ENCODE measurements at regions not wholly inside any gene's neighbourhood (a gene's known extent, or its start where the extent isn't known, plus 50 kb on each side); places are given as distances from the start of the nearest gene placed in this dataset.

DNA sequence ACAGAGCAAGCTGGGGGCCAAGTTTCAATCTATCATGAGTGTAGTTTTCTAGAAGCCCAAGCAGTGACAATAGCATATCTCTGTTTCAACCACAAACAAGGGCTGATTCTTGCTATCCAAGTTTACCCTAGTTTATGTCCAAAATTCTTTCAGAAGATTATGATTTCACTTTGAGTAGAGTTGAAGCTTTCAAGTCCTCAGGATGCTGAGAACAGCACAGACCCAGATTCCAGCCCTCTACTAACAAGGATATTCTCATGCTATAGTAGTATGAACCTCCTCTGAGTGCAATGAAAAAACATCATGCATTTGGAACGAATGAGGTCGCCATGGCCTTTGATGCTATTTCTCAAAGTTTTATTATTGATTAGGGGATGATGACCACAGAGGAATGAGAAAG is 344.1 kb upstream of the NPVF start:
- no CpG with 5 or more reads among the region's 2 CpGs for WGBS (ENCODE audit: insufficient coverage)
- no peak overlapping the region for H3K4me3 ChIP-seq (ENCODE audit: control extremely low read depth in 1 of 5, extremely low read depth in 1 of 5, insufficient read depth in 1 of 5, low read depth in 2 of 5, low read length in 4 of 5)
- ChIA-PET CTCF (interaction anchor here (1.6 to 14.3 kb wide), 3 partner anchors 10 to 312 kb away, joined by 6 to 153 read pairs (median 7); no protein-coding TSS in a partner anchor), POLR2A (no interaction called here)
- no peaks in the 10 kb centered on the region for H3K79me2 ChIP-seq (ENCODE audit: control insufficient read depth, insufficient read depth, low read length)
- no peak overlapping the region for H2AFZ ChIP-seq (ENCODE audit: insufficient read depth, low read depth, low read length, poor library complexity, severe bottlenecking)
- H3K27ac ChIP-seq (ENCODE audit: low read length in 2 of 2): no peak overlapping the region
- Mint-ChIP-seq H3K27ac (no peak overlapping the region), H3K4me3 (no peak overlapping the region), H3K9me3 (ENCODE audit: insufficient read depth) (no peaks in the 10 kb centered on the region), H3K4me1 (no peaks in the 10 kb centered on the region), H3K27me3 (peaks cover 29% of the 10 kb centered on the region)
- no peak overlapping the region for H3K4me2 ChIP-seq (replicated peaks; ENCODE audit: low read depth, low read length, poor library complexity, severe bottlenecking)
- H3K9me3 ChIP-seq (ENCODE audit: control extremely low read depth in 1 of 3, control insufficient read depth in 2 of 3, insufficient read depth in 1 of 3, low read length in 2 of 3): no peaks in the 10 kb centered on the region
- no peaks in the 10 kb centered on the region for H3K36me3 ChIP-seq (replicated peaks in 1 of 2; ENCODE audit: control extremely low read depth in 1 of 2, control insufficient read depth in 1 of 2, extremely low read depth in 1 of 2, insufficient read depth in 2 of 2, low read length in 1 of 2)
- no peak for DNase-seq
- H4K20me1 ChIP-seq (ENCODE audit: control insufficient read depth, insufficient read depth, low read length, poor library complexity, severe bottlenecking): no peaks in the 10 kb centered on the region
- no peak overlapping the region for H3K9ac ChIP-seq (ENCODE audit: low read length)
- TF ChIP-seq, protein P1, sequence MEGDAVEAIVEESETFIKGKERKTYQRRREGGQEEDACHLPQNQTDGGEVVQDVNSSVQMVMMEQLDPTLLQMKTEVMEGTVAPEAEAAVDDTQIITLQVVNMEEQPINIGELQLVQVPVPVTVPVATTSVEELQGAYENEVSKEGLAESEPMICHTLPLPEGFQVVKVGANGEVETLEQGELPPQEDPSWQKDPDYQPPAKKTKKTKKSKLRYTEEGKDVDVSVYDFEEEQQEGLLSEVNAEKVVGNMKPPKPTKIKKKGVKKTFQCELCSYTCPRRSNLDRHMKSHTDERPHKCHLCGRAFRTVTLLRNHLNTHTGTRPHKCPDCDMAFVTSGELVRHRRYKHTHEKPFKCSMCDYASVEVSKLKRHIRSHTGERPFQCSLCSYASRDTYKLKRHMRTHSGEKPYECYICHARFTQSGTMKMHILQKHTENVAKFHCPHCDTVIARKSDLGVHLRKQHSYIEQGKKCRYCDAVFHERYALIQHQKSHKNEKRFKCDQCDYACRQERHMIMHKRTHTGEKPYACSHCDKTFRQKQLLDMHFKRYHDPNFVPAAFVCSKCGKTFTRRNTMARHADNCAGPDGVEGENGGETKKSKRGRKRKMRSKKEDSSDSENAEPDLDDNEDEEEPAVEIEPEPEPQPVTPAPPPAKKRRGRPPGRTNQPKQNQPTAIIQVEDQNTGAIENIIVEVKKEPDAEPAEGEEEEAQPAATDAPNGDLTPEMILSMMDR (IDR thresholded peaks at IDR 0.05): no peak
- TF ChIP-seq EZH2 (IDR thresholded peaks at IDR 0.05; ENCODE audit: borderline replicate concordance, insufficient read depth, low read depth, low read length, poor library complexity, severe bottlenecking): no peak
- no peaks in the 10 kb centered on the region for H3K4me1 ChIP-seq (ENCODE audit: control insufficient read depth in 2 of 2, insufficient read depth in 2 of 2, low read length in 2 of 2)
- intact Hi-C loops (cut with micrococcal nuclease): no loop called here
- ATAC-seq (ENCODE audit: low read depth): no peak
- peaks cover 0 to 7% (median 0%) of the 10 kb centered on the region in 4 experiments for H3K27me3 ChIP-seq (replicated peaks in 1 of 4; ENCODE audit: control extremely low read depth in 1 of 4, control insufficient read depth in 3 of 4, insufficient read depth in 4 of 4, low read length in 3 of 4)

DNA sequence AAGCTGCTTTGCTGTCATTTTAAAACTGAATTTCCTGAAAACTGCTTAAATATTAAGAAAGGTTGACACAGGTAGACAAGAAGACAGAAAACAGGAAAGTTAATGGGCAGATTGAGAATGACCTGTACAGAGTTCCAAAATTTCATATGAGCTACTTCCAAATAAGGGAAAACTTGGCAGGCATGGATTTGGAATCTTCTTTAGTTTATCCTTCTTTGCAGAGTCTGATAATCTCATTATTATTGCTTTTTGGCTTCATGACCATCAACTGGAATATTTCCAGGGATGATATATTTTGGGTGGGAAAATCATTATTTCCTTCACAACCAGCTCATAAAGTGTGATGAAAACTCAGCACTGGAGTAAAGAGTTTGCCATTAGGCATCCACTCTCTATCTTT is 346.5 kb upstream of the NPVF start:
- CTCF ChIA-PET: interaction anchor here (1.6 to 2.2 kb wide), 3 partner anchors 9 to 316 kb away, joined by 3 to 9 read pairs (median 6); no protein-coding TSS in a partner anchor
- intact Hi-C loops (cut with micrococcal nuclease): no loop called here
- H3K9ac ChIP-seq (ENCODE audit: low read length): no peak overlapping the region

More for the DNA sequence above, 346.5 kb upstream of the NPVF start:
- Mint-ChIP-seq H3K4me1 (no peaks in the 10 kb centered on the region), H3K9me3 (ENCODE audit: insufficient read depth) (no peaks in the 10 kb centered on the region), H3K4me3 (no peak overlapping the region), H3K27me3 (peaks cover 29% of the 10 kb centered on the region), H3K27ac (no peak overlapping the region)
- POLR2A ChIA-PET: no interaction called here
- H3K4me1 ChIP-seq (ENCODE audit: control insufficient read depth in 2 of 2, insufficient read depth in 2 of 2, low read length in 2 of 2): no peaks in the 10 kb centered on the region
- no peak for ATAC-seq (ENCODE audit: low read depth)
- H3K27me3 ChIP-seq (replicated peaks in 1 of 4; ENCODE audit: control extremely low read depth in 1 of 4, control insufficient read depth in 3 of 4, insufficient read depth in 4 of 4, low read length in 3 of 4): peaks cover 0 to 7% (median 0%) of the 10 kb centered on the region in 4 experiments
- no peaks in the 10 kb centered on the region for H4K20me1 ChIP-seq (ENCODE audit: control insufficient read depth, insufficient read depth, low read length, poor library complexity, severe bottlenecking)
- no peak for TF ChIP-seq EZH2 (IDR thresholded peaks at IDR 0.05; ENCODE audit: borderline replicate concordance, insufficient read depth, low read depth, low read length, poor library complexity, severe bottlenecking)
- TF ChIP-seq, protein P1 (IDR thresholded peaks at IDR 0.05): no peak
- H3K9me3 ChIP-seq (ENCODE audit: control extremely low read depth in 1 of 3, control insufficient read depth in 2 of 3, insufficient read depth in 1 of 3, low read length in 2 of 3): no peaks in the 10 kb centered on the region
- no peak overlapping the region for H3K4me2 ChIP-seq (replicated peaks; ENCODE audit: low read depth, low read length, poor library complexity, severe bottlenecking)
- no peak overlapping the region for H3K4me3 ChIP-seq (ENCODE audit: control extremely low read depth in 1 of 5, extremely low read depth in 1 of 5, insufficient read depth in 1 of 5, low read depth in 2 of 5, low read length in 4 of 5)
- no peak overlapping the region for H3K27ac ChIP-seq (ENCODE audit: low read length in 2 of 2)
- H3K79me2 ChIP-seq (ENCODE audit: control insufficient read depth, insufficient read depth, low read length): no peaks in the 10 kb centered on the region
- H3K36me3 ChIP-seq (replicated peaks in 1 of 2; ENCODE audit: control extremely low read depth in 1 of 2, control insufficient read depth in 1 of 2, extremely low read depth in 1 of 2, insufficient read depth in 2 of 2, low read length in 1 of 2): no peaks in the 10 kb centered on the region
- no peak overlapping the region for H2AFZ ChIP-seq (ENCODE audit: insufficient read depth, low read depth, low read length, poor library complexity, severe bottlenecking)
- DNase-seq: no peak
